PFSK-1 (cell line): ENCODE measurements at regions not wholly inside any gene's neighbourhood (a gene's known extent, or its start where the extent isn't known, plus 50 kb on each side); places are given as distances from the start of the nearest gene placed in this dataset.

Experiments
- POLR2AphosphoS5 ChIP-seq: IDR thresholded peaks from 2 replicates; pipeline ENCODE4 v1.6.1; 2012; ENCODE audit warnings: low read depth, mild to moderate bottlenecking, control low read depth, low read length, moderate library complexity
- SIN3A ChIP-seq: IDR thresholded peaks from 2 replicates; pipeline ENCODE4 v1.6.1; 2012; ENCODE audit warnings: mild to moderate bottlenecking, low read length, moderate library complexity, borderline replicate concordance; ENCODE audit not compliant: insufficient read depth

- TF ChIP-seq POLR2AphosphoS5 (no peak), SIN3A (no peak)
Observed at GRCh38 chr1:79363430-79363829, 356.9 kb upstream of the ADGRL4 start.
